Panc1 (cell line): ENCODE measurements at regions not wholly inside any gene's neighbourhood (a gene's known extent, or its start where the extent isn't known, plus 50 kb on each side); places are given as distances from the start of the nearest gene placed in this dataset.

Source experiments
- ATAC-seq: fragments of 200-7000 bp; cut with Tn5 transposase; 2 replicates; pipeline ENCODE4 v1.9.1; 2020; ENCODE audit warnings: mild to moderate bottlenecking, moderate library complexity
- BruUV-seq: library from RNA; stranded (reverse); fragments of 400-500 nt; replicated peaks from 2 replicates; lab custom pipeline; 2021; lab: Mats Ljungman, UMichigan
- CTCF ChIA-PET: fragments of 300-600 bp; sonication (Branson Sonifier 250); formaldehyde crosslinking; loops from one replicate; lab custom pipeline; 2022; ENCODE audit warnings: antibody characterized with exemption; lab: Charles Lee
- POLR2A ChIA-PET: fragments of 300-600 bp; sonication (Branson Sonifier 250); formaldehyde crosslinking; loops from one replicate; lab custom pipeline; 2022; ENCODE audit warnings: antibody characterized with exemption; lab: Charles Lee
- DNase-seq: peaks from one replicate; pipeline ENCODE4 v3.0.0-alpha.2; 2010; ENCODE audit warnings: low read depth, low spot score
- H3K27ac ChIP-seq: 2 replicates; pipeline ENCODE4 v1.5.1; 2011; ENCODE audit warnings: mild to moderate bottlenecking, low read length, inconsistent platforms
- H3K27me3 ChIP-seq: fragments of 200-500 bp; sonication (Bioruptor generic); 2 replicates; pipeline ENCODE4 v1.6.0; 2014; ENCODE audit warnings: low read length, inconsistent platforms; ENCODE audit not compliant: control insufficient read depth, insufficient read depth
- H3K36me3 ChIP-seq: fragments of 200-500 bp; sonication (Bioruptor generic); 2 replicates; pipeline ENCODE4 v1.5.1; 2014; ENCODE audit warnings: inconsistent platforms, mild to moderate bottlenecking, low read length, moderate library complexity; ENCODE audit not compliant: control insufficient read depth, insufficient read depth
- H3K4me1 ChIP-seq: 2 replicates; pipeline ENCODE4 v1.5.1; 2011; ENCODE audit warnings: inconsistent platforms, mild to moderate bottlenecking, low read length, moderate library complexity; ENCODE audit not compliant: control insufficient read depth, insufficient read depth
- H3K4me3 ChIP-seq, 2 experiments: 2 replicates each; pipeline ENCODE4 v1.5.1; 2011 to 2012; ENCODE audit warnings: low read depth in 2 of 2, low read length in 2 of 2, mild to moderate bottlenecking in 2 of 2, inconsistent platforms in 1 of 2, moderate library complexity in 1 of 2
- H3K9me3 ChIP-seq: fragments of 200-500 bp; sonication (Bioruptor generic); 2 replicates; pipeline ENCODE4 v1.5.1; 2014; ENCODE audit warnings: low read depth, mild to moderate bottlenecking, inconsistent platforms, low read length, moderate library complexity; ENCODE audit not compliant: control insufficient read depth, insufficient read depth
- CTCF ChIP-seq: fragments of 450-650 bp; IDR thresholded peaks from 2 replicates; pipeline ENCODE4 v1.5.1; 2017; ENCODE audit warnings: mild to moderate bottlenecking
- POLR2AphosphoS5 ChIP-seq: IDR thresholded peaks from 2 replicates; pipeline ENCODE4 v1.6.1; 2012; ENCODE audit warnings: mild to moderate bottlenecking, low read depth, low read length, moderate library complexity
- SIN3A ChIP-seq: IDR thresholded peaks from 2 replicates; pipeline ENCODE4 v1.6.1; 2012; ENCODE audit warnings: low read depth, mild to moderate bottlenecking, low read length, moderate library complexity, borderline replicate concordance; ENCODE audit not compliant: insufficient read depth
- TCF7L2 ChIP-seq: IDR thresholded peaks from 2 replicates; pipeline ENCODE4 v1.6.1; 2011; ENCODE audit warnings: mild to moderate bottlenecking, low read depth, low read length, inconsistent platforms
- in situ Hi-C: cut with HindIII; loops from 2 replicates; pipeline ENCODE4 v1.10.0; 2016; ENCODE audit warnings: low sequenced_read_pairs, low pct_unique_long_range_greater_than_20kb
- intact Hi-C: fragments of 100-400 bp; cut with micrococcal nuclease; formaldehyde crosslinking; loops from one replicate; pipeline ENCODE4 v1.10.0; 2022; ENCODE audit not compliant: unreplicated experiment
- TF ChIP-seq, protein P1 (sequence below), 2 experiments: IDR thresholded peaks; 2 replicates each; pipeline ENCODE4 v1.6.1; 2011 to 2012; ENCODE audit warnings: low read depth in 2 of 2, control low read depth in 1 of 2, low read length in 1 of 2, mild to moderate bottlenecking in 1 of 2, moderate library complexity in 1 of 2; ENCODE audit not compliant: insufficient read depth in 1 of 2

- POLR2A ChIA-PET, result no interaction called here
- no peak overlapping the region for H3K4me3 ChIP-seq
- DNase-seq (no peak), ATAC-seq (no peak)
- no peaks in the 10 kb centered on the region for H3K27me3 ChIP-seq
- intact Hi-C loops (loop anchor here (5.0 kb wide), 1 partner anchor 1828 kb away; no protein-coding TSS in a partner anchor), in situ Hi-C loops (no loop called here)
- CTCF ChIA-PET, result no interaction called here
- no TSS peak for BruUV-seq
- TF ChIP-seq SIN3A (no peak), CTCF (no peak), POLR2AphosphoS5 (no peak)
- no peaks in the 10 kb centered on the region for H3K36me3 ChIP-seq
- no peaks in the 10 kb centered on the region for H3K9me3 ChIP-seq
- no peak overlapping the region for H3K27ac ChIP-seq
- no peaks in the 10 kb centered on the region for H3K4me1 ChIP-seq
Observed at GRCh38 chr2:155364766-155365165, 666.3 kb downstream of the KCNJ3 start.

DNA sequence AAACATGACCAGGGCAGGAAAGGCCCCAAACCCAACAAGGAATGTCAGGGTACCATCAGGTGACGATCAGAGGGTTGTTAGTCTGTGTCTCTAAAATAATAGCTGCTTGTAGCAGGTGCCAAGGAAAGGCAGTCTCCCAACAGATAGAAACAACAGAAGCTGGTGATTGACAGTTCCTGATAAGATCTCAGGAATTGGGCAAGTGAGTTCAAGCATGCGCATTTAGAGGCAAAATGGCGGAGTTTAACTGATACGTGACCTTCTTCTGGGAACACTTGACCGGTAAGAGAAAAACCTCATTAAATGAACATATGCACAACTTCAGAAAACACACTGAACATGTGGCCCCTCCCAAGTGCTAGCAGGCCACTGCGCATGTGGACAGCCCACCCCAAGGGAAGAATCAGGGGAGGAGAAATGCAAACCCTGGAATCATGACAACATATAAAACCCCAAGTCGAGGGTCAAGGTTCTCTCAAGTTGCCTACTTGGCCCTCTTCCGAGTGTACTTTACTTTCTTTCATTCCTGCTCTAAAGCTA, 664.9 kb downstream of the KCNJ3 start:
- DNase-seq (no peak), ATAC-seq (no peak)
- intact Hi-C loops, result no loop called here
- CTCF ChIA-PET, result no interaction called here
- POLR2A ChIA-PET, result no interaction called here
- no peaks in the 10 kb centered on the region for H3K9me3 ChIP-seq
- no peaks in the 10 kb centered on the region for H3K36me3 ChIP-seq
- no peaks in the 10 kb centered on the region for H3K27me3 ChIP-seq
- H3K4me1 ChIP-seq, result no peaks in the 10 kb centered on the region
- no peak overlapping the region for H3K4me3 ChIP-seq
- in situ Hi-C loops, result no loop called here
- no peak for TF ChIP-seq SIN3A
- TF ChIP-seq CTCF, result no peak
- TF ChIP-seq TCF7L2, result no peak
- TF ChIP-seq POLR2AphosphoS5, result no peak
- TF ChIP-seq, protein P1, sequence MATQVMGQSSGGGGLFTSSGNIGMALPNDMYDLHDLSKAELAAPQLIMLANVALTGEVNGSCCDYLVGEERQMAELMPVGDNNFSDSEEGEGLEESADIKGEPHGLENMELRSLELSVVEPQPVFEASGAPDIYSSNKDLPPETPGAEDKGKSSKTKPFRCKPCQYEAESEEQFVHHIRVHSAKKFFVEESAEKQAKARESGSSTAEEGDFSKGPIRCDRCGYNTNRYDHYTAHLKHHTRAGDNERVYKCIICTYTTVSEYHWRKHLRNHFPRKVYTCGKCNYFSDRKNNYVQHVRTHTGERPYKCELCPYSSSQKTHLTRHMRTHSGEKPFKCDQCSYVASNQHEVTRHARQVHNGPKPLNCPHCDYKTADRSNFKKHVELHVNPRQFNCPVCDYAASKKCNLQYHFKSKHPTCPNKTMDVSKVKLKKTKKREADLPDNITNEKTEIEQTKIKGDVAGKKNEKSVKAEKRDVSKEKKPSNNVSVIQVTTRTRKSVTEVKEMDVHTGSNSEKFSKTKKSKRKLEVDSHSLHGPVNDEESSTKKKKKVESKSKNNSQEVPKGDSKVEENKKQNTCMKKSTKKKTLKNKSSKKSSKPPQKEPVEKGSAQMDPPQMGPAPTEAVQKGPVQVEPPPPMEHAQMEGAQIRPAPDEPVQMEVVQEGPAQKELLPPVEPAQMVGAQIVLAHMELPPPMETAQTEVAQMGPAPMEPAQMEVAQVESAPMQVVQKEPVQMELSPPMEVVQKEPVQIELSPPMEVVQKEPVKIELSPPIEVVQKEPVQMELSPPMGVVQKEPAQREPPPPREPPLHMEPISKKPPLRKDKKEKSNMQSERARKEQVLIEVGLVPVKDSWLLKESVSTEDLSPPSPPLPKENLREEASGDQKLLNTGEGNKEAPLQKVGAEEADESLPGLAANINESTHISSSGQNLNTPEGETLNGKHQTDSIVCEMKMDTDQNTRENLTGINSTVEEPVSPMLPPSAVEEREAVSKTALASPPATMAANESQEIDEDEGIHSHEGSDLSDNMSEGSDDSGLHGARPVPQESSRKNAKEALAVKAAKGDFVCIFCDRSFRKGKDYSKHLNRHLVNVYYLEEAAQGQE (IDR thresholded peaks at IDR 0.05; ENCODE audit: insufficient read depth in 1 of 2, low read depth in 2 of 2, low read length in 1 of 2), result no peak
- BruUV-seq, result no TSS peak
- no peak overlapping the region for H3K27ac ChIP-seq
